ENCODE measurements at regions not wholly inside any gene's neighbourhood (a gene's known extent, or its start where the extent isn't known, plus 50 kb on each side); places are given as distances from the start of the nearest gene placed in this dataset.
A peak's percentile ranks its signal among the peaks of the same experiment; 100 is the strongest.

DNA sequence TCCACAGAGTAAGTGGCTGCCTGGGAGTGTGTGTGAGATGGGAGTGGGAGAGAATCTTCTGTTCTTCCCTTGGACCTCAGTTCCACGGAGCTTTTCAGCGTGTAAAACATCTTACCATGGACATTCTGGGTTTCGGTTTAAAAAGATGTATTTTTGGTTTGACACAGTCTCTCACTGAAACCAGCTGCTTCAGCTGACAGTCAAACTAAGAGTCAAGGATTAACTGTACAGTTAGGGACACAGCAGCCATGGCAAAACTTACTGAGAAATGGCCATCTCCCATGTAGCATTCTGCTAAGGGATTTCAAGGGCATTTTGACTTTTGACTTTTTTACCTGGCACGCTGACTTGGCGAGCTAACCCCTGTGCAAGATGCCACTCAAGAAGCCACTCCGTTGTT, 93.8 kb upstream of the IL12B start:
- DNase-seq = no peak

DNA sequence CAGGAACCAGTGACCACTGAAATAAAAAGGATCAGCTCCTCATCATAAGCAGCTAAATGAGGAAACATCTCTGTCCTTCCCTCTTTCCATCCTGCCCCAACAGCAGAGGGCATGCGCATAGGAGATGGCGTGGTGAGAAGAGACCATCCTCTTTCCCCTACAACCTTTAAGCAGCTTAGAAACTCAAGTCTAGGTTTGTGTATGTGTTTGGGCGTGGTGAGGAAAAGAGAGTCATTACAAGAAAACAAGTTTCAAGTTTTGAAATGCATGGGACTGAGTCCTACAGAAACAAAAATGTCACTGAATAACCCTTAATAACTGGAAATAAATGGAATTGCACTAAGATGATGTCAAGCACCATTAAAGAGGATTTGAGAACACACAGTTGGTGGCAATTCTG, 96.4 kb upstream of the IL12B start:
- DNase-seq = no peak

DNA sequence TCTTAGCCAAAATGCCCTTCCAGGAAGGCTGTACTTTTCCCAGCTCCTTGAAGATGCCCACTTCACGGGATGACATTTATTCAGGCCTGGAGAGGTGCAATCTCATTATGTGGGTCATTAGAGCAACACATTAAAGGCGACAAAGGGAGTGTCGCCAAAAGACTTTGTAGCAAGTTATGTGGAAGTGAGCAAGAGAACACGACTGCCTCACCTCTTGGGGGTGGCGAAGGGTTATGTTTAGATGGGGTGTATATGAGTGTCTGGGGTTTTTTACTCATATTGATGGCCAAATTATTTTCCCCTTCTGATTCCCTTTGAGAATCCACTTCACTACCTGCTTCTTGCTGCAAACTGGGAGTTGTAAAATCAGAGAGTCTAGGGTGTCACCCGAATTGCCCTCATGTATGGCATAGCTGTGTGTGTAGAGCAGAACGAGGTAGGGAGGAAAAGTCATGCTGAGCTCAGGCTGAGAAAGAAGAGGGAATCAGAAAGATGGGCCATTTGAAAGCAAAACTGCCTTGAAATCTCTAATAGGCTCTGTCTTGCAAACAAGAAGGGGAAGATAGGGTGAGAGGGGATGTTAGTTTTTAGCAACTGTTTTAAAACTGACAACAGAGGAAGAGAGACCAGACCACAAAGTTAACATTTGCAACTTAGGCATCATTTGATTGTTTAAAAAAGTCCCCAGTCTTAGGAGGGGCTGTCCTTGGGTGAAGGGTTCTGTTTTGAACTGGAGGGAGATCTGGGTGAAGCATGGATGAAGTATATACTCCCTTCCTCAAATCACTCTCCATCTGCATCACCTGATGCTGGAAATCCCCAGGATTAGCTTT, 97.1 kb upstream of the IL12B start:
- no peak for DNase-seq

DNA sequence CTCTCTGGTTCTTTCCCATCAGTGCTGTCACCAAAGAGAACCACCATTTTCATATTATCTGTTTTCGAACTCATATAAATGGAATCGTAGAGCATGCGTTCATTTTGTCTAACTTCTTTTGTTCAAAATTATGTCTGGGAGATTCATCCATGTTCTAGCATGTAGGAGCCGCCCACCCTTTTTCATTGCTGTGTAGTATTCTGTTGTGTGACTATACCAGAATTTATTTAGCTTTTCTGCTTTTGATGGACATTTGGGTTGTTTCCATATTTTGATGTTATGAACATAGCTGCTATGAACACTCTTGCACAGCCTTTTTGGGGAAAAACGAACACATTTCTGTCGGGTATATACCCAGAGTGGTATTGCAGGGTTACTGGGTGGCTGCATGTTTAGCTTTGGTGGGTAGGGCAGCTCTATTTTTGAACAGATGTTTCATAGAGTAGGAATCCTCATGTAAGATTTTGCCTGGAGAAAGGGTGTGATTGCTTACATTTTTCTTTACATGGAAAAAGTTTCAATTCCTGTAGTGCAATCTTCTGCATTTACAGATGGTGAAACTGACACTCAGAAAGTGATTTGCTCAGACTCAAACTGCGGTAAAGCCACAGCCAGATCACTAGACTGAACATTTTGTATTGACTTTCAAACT, 100.2 kb upstream of the IL12B start:
- no peak for DNase-seq

DNA sequence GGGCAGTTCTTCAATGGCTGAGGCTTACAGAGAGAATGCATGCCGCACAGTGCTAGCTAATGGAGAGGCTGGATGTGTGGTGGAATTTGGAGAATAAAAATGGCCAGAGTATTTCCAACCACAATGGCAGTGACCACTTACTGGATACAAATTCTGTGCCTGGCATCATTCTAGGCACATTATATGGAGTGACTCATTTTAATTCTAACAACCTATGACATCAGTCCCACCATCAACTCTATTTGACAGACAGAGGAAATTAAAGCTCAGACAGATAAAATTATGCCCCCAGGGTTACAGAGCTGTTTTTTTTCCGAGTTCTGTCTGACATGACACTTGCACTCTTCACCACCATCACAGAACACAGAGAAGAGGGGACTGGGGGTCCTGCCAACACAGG, 105.6 kb upstream of the IL12B start:
- DNase-seq = no peak

DNA sequence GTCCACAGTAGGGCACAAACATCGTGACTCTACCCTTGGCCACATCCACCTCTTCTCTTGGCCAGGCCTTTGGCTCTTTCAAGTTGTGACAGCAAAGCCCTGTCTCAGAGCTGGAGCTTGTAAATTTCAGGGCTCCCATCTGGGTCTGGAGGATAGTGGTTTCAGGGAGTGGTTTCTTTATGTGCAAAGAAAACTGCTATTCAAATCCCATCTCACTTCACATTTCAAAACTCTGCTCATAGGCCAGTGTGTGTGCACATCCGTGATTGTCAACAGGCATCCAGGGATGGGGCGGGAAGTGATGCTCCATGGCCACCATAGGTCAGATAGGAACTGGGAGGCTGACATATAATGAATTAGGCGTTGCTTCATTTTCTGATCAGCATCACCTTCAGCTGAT, 107.8 kb upstream of the IL12B start:
- no peak for DNase-seq

DNA sequence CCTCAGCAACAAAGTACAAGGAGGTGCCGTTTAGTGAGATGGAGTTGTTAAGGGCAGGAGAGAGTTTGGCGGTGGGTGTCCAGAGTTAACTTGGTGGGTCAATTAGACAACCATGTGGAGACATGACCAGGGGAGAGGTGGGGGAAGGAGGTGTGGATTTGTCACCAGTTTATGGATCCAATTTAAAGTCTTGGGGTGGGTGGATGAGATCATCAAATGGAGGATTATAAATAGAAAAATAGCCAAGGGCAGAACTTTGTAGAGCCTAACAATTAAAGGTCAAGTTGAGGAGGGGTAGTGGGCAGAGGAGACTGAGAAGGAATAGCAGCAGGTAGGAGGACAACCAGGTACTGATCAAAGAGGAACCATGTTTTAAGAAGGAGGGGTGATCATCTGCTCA, 108.7 kb upstream of the IL12B start:
- no peak for DNase-seq

DNA sequence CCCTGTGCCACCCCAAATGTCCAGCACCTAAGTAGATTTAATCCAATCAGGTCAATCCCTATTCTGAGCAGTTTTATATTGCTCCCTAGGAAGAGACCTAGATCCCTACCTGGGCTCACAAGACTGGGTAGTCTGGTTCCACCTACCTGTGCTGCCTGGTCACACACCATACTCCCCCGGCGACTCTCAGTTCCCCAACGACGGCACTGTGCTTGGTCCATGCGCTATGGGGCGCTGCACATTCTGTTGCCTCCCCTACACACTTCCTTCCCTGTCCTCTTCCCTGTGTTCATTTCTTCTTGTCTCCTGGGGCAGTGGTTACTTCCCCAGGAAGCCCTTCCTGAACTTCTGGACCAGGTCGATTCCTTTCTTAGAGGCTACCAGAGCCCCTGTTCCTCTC, 109.9 kb upstream of the IL12B start:
- no peak for DNase-seq

DNA sequence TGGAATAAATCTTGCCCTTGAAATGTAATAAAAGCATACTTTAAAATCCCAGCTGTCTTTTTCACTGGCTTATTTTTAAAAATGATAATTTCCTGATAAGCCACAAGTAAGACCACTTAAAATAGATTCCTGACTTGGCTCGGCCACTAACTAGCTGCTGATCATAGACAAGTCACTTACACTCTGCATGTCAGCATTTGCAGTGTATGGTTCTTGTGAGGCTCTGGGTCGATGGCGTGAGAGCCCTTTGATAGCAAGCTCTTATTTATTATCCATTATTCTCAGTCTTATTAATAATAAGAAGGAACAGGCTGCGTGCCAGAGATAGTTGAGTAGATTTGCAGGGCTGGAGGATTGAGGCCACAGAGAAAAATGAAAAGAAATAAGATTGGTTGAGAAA, 110.7 kb upstream of the IL12B start:
- DNase-seq = no peak

DNA sequence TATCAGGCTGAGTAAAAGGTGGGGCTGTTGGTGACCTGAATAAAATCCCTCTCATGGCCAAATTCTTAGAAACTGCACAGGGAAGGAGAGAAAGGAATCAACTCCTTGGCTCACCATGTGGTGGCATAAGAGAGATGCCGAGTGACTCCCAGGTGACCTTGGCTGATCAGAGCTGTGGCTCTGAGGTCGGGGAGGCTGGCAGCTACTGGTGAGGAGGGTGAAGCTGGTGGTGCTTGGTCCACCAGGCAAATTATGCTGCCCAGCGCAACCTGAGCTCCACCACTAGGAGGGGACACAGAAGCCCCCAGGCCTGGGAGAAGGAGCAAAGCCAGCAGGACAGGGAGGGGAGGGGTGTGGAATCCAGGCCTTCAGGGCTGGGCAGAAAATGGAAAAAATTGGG, 111.2 kb upstream of the IL12B start:
- no peak for DNase-seq

DNA sequence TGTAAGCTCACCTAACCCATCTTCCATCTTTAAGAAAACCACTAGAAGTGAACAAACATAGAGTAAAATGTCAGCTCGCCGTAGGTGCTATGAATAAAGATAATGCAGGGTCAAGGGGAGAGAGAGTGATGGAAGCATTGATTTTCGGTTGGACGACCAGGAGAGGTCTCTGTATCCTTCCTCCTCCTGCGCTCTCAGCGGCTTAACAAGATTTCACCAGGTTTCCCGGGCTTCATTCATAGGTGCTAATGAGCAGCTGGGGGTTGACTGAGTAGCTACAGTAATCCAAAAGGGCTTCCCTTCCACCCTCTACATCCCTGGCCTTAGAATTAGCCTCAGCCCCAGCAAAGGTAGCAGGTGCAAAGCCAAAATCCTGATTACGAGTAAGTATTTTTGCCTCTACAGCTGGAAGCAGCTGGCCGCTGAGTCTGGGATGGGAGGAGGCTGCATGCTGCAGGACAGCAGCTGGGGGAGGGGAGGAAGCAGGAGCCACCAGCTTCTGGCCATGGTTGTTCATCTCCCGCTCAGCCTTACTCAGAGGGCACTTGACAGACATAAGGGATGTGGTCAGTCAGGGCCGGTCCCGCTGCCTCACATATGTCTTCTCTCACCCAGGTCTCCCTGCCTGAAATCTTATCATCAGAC, 112.0 kb upstream of the IL12B start:
- no peak for DNase-seq

DNA sequence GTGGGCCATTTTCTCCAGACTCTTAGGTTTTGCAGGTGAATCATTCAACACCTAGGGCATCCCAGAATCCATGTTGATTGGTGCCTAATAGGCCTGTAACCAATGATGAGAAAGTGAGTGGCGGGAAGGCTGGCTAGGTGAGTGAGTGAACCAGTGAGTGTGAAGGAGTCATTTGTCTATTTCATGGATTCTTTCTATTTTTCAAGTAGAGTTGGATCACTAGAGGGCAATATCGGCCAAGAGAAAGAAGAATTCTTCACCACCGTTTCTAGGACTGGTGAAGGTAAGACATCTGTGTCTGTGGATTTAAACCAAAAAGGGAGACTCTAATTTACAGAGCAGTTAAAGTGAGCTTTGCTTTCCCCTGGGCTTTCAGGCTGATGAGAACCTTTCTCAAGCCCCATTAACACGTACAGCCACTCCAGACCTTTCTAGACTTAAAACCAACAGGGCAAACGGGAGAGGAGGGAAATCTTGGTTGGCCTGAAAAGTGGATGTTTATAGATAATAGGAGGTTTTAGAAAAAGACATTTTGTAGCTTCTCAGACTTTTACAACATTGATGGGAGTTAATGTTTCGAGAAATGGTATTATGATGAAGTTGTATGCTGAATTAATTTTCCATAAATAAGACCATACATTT, 114.3 kb upstream of the IL12B start:
- no peak for DNase-seq

DNA sequence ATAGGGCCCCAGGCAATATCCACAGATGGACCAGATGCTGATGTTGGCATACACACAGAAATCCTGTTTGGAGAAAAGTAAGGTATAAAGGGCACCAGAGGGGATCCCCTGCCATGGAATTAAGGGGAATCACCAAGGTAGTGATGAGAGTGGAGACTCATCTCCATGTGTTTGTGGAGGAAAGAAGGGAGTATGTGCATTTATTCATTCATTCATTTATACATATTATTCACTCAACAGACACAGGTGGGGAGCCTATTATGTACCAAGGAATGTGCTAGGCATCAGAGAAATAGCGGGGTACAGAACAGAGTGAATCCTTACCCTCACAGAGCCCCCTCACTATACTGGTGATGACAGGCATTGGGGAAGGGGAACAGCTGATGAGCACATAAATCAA, 116.8 kb upstream of the IL12B start:
- DNase-seq = no peak

DNA sequence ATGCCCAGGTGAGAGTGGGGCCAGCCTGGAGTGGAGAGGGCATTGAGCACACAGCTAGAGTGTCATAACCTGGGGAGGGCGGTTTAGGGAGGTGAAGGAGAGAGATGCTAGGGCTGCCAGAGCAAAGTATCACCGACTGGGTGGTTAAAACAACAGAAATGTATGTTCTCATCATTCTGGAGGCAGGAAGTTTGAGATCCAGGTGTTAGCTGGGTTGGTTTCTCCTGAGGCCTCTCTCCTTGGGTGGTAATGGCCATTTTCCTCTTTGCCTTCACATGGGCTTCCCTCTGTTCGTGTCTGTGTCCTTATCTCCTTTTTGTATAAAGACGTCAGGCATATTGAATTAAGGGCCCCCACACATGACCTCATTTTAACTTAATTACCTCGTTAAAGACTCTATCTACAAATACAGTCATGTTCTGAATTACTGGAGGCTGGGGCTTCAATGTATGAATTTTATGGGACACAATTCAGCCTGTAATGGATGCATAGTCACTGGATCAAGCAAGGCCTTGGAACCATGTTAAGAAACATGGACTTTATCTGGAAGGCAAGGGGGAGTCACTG, 118.6 kb upstream of the IL12B start:
- no peak for DNase-seq

DNA sequence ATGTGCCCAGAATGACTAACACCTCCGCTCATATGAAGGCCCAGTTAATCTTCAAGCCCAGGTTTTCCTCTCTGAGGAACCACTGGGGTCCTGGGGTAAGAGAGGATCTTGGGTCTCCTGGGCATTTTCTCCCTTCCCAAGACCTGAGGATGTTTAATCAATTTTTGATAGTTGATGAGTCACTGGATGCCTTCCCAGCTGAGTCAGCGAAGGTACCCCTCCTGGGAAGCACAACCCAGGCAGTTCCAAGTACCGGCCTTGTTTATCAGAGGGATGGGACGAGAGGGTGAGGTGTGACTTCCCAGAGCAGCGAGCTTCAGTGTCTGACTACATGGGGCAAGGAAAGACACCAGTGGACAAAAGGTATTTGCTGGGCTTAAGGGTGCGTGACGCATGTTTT, 119.6 kb upstream of the IL12B start:
- DNase-seq = no peak

DNA sequence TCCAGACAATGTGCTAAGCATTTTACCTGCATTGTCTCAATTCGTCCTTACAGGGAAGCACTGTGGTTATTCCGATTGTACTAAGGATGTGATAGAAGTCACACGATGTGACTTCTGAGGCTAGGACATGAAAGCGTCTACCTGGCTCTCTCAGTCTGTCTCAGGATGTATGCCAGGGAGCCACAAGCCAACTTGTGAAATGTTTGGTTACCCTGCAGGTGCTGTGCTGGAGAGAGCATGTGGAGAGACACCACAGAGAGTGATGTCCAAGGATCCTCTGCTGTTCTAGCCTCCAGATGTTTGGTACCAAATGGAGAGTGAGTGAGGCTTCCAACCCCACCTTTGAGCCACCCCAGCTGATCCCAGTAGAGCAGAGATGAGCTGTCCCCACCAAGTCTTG, 120.1 kb upstream of the IL12B start:
- DNase-seq = no peak

DNA sequence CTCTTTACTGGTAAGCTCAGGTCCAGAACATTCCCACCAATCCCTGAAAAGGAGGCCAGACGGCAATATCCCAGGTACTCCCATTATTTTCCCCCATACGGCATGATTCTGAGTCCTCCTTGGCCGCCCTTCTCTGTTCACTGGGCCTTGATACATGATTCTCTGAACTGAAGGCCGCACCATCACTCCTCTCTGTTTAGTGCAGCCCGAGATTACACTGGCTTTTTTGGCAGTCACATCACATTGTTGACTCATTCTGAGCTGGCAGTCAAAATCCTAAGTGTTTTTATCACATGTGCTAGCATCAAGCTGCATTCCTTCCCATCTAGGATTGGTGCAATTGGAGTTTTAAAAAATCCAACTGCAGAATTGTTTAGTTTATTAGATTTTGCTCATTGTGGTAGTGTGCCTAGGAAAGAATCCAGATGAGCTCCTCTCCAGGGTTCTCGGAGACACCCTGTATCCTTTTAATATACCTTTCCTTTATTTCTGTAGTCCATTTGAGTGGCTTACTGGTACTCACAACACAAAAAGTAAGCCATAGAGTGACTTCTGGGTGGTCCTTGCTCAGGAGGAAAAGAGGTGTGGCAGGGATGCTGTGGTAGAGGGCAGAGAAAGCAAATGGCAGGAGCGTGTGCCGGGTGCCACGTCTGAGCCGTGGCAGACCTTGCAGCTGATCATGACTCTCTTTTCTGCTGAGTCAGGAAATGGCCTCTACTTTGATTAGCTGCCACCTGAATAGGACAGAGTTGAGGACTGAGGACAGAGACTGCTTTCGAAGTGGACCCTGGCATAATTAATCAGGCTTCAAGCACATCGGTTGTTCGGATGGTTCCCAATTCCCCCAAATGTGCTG, 121.1 kb upstream of the IL12B start:
- peak; percentile 76 for DNase-seq

DNA sequence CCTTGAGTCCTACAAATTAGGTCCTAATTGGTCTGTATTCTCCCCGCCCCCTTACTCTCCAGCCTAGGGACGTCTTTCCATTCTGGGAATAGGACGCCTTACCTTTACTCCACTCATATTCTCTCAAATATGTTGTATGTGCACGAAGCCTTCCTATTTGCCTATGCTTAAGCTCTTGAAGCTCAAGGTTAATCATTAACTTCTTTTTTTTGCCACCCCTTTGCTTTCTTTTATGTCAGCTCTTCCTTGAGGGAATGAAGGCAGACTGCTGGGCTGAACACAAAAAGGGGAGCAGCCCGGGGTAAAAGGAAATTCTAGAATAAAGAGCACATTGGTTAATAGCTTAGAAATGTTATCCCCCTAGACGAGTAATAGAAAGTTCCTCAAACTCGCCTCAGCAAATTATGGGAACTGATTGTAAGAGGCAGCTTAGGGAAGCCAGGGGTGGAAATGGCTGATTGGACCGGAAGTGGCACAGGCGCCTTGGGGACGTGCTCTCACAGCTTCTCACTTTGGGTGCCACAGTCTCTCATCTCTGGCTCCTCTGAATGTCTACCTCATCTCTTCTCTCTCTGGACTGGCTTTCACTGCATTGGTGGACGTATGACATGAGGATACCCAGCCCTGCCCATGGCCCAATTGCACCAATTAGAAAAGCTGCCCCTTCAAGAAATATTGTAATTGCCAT, 122.3 kb upstream of the IL12B start:
- DNase-seq = no peak

DNA sequence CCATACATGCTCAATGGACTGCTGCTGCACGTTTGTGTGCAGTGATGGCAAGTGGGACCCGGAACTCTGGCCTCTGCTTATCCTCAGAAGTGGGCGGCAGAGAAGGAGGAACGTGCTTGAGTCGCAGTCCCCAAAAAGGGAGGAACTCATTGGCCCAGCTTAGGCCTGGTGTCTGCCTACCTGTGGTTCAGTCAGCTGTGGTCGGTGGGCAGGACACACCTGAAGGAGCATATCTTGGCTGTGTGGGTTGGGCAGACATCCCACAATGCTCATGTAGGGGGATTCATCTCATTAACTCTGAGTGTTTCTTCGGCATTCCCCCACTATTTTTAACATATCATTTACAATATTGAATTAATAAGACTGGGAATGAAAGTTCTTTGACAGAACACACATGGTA, 122.9 kb upstream of the IL12B start:
- DNase-seq = no peak

DNA sequence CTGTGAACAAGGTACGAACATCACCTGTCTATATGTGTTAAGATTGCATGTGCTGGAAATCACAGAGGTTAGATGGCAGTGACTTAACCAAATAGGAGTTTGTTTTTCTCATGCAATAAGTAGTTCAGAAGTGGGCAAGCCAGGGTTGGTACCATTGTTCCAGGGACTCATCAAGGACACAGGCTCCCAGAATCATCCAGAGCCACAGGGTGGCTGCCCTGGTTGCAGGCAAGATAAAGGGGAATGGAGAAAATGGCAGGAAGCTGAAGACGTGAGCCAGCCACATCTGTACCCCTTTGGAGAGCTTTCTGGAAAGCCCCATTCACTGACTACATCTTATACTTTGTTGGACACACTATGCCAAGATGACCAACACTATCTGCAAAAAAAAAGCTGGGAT, 126.0 kb upstream of the IL12B start:
- no peak for DNase-seq

DNA sequence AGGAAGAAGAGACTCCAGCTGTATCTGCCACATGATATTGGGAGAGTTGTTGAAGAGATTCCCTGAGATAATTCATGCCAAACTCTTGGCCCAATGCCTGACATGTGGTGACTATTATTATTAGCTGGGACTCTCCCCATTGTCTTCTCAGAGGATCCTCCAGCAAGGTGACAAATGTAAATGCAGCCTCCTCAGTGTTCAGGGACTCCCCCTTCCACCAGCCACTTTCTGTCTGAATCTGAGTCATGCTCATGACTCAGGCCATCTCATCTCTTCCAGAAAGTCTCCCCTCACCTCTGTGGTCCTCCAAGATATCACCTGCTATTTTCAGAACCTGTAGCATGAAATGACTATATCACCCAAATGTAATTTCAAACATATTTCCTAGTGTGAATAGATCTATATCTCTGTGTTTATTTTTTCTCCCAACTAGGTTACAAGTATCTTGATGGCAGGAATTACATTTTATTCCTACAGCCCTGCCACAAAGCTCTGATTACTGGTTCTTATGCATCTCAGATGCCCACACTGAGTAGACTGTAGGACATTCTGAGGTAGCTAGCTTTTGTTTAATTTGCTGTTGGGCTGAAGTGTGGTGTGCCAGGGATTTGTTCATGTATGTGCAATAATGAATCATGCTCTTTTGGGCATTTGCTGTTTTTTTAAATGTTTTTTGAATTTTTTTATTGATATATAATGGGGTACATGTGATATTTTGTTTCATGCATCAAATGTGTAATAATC, 126.6 kb upstream of the IL12B start:
- DNase-seq = no peak
